ENCODE measurements at regions not wholly inside any gene's neighbourhood (a gene's known extent, or its start where the extent isn't known, plus 50 kb on each side); places are given as distances from the start of the nearest gene placed in this dataset.

GRCh38 chr1:193674292-193674944, 488.0 kb upstream of the B3GALT2 start:
- no peak for DNase-seq (ENCODE audit: low read depth in 2 of 2, low spot score in 1 of 2)

DNA sequence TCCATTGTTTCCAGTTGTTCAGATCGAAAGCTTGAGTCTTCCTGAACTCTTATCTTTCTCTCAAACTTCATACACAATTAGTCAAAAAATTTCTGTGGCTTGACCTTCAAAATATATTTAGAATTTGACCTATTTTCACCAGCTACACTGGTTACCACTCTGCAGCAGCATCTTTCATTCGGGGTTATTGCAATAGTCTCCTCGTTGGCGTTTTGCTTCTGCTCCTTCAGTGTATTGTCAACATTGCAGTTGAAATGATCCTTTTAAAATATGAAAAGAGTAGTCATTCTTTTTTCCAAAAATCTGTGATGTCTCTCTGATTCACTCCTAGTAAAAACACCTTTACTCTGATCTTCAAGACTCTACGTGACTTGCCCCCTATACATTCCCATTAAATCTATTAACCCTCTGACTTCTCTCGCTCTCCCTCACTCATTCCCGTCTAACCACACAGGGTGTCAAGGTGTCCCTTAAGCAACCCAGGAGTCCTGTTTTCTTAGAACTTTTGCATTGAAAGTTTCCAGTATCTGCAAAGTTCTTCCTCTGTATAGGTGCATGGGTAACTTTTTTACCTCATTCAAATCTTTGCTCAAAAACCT, 480.2 kb upstream of the B3GALT2 start:
- no peak for DNase-seq (ENCODE audit: low read depth in 2 of 2, low spot score in 1 of 2)

GRCh38 chr1:193663965-193664364, 477.6 kb upstream of the B3GALT2 start:
- DNase-seq (ENCODE audit: low read depth in 2 of 2, low spot score in 1 of 2), result no peak

DNA sequence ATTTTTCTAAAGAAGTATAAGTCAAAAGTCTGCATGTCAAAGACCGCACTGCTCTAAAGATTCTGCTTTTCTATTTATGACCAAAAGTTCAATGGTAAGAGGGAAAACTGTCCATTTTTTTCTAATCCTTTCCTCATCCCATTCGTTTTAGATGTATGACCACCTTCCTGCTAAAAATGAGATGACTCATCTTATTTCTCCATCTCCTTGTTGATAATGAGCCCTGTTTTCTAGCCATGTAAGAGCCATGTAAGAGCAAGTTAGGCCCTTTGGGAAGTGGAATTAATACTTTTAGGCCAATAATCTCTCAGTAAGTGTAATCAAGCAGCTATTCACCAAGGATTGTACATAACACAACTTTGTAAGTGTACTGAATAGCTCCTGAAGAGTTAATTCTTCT, 475.6 kb upstream of the B3GALT2 start:
- no peak for DNase-seq (ENCODE audit: low read depth in 2 of 2, low spot score in 1 of 2)

DNA sequence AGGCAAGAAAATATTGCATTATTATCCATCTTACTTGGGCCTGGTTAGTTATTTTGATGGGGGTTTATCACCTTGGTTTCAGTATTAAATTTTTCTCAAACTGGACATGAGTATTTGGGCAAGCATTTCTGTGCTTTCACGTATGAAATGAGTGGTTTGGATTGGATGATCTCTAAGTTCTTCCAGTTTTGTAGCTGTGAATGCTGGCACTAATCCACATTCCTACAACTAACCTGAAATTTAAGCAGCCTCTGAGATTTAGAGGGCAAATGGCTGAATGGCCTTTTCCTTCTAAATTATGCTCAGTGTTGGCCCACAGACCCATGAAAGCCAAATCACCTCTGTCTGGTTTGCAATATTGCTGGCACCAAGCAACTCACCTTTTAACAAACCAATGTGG, 475.0 kb upstream of the B3GALT2 start:
- DNase-seq (ENCODE audit: low read depth in 2 of 2, low spot score in 1 of 2), result no peak

DNA sequence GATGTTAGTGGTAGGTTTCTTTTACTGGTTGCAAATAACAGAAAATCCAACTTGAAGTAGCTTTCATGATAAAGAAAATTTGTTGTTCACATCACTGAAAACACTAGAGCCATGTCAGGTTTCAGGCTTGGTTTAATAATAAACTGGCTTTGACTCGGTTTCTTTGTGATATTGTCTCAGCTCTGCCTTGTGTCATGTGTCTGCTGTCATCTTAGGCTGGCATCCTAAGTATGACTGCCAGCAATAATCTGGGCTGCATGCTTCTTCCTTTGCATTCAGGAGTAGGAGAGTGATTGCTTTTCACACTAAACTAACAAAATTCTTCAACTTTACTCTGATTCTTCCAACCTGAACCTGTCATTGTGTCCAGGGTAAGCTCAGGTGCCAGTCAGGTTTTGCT, 474.0 kb upstream of the B3GALT2 start:
- DNase-seq (ENCODE audit: low read depth in 2 of 2, low spot score in 1 of 2), result no peak

GRCh38 chr1:193658691-193659090, 472.3 kb upstream of the B3GALT2 start:
- DNase-seq (ENCODE audit: low read depth in 2 of 2, low spot score in 1 of 2), result no peak

- DNase-seq (ENCODE audit: low read depth in 2 of 2, low spot score in 1 of 2), result no peak
These were observed 471.7 kb upstream of the B3GALT2 start for GRCh38 chr1:193658081-193658480.

GRCh38 chr1:193657552-193657951, 471.1 kb upstream of the B3GALT2 start:
- DNase-seq (ENCODE audit: low read depth in 2 of 2, low spot score in 1 of 2), result no peak

DNA sequence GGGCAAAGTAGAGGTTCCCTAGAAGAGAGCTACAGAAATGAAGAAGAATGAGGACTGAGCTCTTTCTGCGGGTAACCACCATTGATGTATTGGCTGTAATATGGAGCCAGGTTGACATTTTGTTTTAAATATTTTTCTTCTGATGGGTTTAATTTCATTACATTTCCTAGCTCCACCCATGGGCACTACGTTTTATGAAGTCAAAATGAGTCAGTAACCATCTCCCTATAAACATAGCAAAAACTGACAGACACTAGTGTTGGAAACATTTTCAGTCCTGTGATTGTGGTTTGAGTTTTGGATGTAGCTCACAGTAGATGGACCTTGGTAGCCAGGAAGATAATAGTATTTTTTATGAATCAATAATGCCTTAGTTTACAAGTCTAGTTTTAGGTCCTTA, 470.4 kb upstream of the B3GALT2 start:
- no peak for DNase-seq (ENCODE audit: low read depth in 2 of 2, low spot score in 1 of 2)

DNA sequence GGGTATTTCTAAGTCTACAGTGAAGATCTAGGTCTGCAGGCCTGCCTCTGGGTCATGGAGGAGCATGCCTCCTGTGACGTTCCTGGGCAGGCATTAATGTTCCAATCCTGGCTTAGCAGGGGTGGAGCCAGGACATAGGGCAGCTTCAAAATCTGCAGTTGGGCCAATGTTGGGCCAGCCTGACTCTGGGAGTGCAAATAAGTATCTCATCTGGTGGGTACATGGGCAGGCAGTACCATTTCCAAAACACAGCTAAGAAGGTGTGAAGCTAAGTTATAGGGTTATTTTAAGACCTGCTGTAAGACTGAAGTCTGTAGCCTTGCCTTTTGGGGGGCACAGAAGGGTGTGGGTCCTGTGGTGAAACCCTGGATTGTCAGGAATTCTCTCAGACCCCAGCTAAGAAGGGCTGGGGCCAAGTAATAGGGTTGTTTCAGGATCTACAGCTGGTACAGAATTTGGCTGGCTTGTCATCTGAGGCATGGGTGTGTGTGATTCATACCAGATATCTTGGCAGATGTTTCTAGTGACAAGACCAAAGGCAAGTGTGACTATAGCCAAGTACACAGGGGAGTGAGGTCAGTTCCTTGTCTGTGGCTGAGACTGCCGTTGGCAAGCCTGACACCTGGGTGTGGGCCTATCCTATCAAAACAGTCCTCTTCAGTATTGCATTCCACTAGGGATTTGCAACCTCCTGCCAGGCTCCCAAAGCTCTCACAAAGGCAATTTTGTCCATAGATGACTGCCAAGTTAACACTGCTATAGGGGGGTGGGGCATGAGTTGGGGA, 468.7 kb upstream of the B3GALT2 start:
- DNase-seq (ENCODE audit: low read depth in 2 of 2, low spot score in 1 of 2), result no peak

GRCh38 chr1:193649587-193649986, 463.2 kb upstream of the B3GALT2 start:
- no peak for DNase-seq (ENCODE audit: low read depth in 2 of 2, low spot score in 1 of 2)

- DNase-seq (ENCODE audit: low read depth in 2 of 2, low spot score in 1 of 2), result no peak
These were observed 448.5 kb upstream of the B3GALT2 start for GRCh38 chr1:193634876-193635275.

DNA sequence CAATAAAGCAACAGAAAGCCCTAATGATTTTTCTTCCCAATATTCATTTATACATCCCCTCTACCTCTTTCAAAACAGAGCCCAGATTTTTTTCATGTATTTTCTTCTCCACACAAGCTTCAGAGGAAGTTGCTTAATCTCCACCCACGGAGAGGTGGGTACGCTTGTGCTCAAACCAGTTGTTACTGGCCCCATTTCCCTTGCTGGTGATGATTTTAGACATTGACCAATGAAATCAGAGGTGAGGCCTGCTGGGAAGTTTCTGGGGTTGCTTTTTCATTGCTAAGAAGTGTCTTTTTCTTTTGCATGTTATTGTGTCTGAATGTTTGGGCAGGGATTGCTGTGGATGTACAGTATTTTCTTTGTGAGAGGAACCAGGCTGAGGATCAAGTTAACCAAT, 448.1 kb upstream of the B3GALT2 start:
- no peak for DNase-seq (ENCODE audit: low read depth in 2 of 2, low spot score in 1 of 2)

GRCh38 chr1:193633991-193634390, 447.6 kb upstream of the B3GALT2 start:
- no peak for DNase-seq (ENCODE audit: low read depth in 2 of 2, low spot score in 1 of 2)

DNA sequence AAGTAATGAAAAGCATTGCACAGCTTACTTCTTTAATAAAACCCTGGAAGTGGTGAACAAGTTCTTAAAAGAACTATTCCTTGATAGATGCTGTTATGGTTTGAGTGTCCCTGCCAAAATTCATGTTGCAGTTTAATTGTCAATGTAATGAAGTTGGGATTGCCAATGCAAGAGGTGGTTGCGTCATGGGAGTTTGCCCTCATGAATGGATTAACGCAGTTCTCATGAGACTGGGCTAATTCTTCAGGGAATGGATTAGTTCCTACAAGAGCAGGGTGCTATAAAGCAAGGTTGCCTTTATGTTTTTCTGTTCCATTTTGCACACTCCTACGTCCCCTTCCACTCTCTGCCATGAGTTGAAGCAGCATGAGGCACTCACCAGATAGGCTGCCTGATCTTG, 446.7 kb upstream of the B3GALT2 start:
- no peak for DNase-seq (ENCODE audit: low read depth in 2 of 2, low spot score in 1 of 2)

- DNase-seq (ENCODE audit: low read depth in 2 of 2, low spot score in 1 of 2), result no peak
These were observed 444.9 kb upstream of the B3GALT2 start for GRCh38 chr1:193631306-193631705.

DNA sequence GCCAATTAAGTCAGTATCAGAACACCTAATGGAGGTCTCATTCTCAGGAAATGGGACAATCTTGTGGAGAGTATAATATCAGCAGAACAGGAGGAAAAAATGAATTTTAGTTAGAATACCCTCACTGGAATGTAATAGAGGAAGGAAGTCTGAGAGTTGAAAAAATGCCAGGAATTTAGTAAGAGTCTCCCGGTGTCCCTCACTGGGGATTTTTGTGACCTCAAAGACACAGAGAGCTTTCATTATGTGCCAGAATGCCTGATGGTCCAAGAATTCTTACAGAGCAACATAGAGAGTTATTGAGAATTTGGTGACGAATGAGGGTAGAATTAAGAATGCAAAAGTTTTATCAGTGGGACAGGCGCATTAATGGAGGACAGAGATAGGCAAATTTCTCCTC, 443.5 kb upstream of the B3GALT2 start:
- DNase-seq (ENCODE audit: low read depth in 2 of 2, low spot score in 1 of 2), result no peak

- DNase-seq (ENCODE audit: low read depth in 2 of 2, low spot score in 1 of 2), result no peak
These were observed 440.3 kb upstream of the B3GALT2 start for GRCh38 chr1:193626695-193627094.

- no peak for DNase-seq (ENCODE audit: low read depth in 2 of 2, low spot score in 1 of 2)
These were observed 438.8 kb upstream of the B3GALT2 start for GRCh38 chr1:193625255-193625654.

DNA sequence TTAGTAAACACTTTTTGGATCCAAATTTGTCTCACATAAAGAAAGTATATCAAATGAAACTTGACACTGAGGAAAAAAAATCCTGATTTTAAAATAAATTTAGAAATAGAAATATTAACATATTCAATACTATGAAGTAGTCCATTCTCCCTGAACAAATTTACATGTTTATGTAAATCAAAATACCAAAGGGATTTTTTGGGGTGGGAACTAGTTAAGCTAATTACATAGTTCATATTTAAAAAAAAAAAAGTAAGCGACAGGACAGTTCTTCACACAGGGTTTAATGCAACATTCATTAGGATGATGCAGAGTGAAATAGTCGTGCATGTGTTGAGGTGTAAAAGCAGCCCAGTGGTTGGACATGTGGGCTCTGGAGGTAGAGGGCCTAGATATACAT, 433.5 kb upstream of the B3GALT2 start:
- no peak for DNase-seq (ENCODE audit: low read depth in 2 of 2, low spot score in 1 of 2)

DNA sequence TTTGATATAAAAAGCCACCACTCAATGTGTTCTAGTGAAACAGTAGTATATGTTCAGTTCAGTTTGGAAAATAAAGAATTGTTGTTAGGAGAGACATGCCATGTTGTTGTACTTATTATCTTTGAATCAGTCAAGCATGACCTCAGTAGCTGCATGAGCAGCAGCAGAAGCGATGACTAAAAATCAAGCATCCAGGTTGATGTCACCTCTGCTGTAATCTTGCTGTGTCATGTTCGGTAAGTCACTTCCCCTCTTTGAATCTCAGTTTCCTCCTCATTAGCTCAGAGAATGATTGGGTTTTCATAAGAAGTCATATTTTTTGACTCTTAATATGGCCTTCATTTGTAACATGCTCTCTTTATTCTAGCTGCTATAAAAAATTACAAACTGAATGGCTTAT, 428.4 kb upstream of the B3GALT2 start:
- no peak for DNase-seq (ENCODE audit: low read depth in 2 of 2, low spot score in 1 of 2)

- no peak for DNase-seq (ENCODE audit: low read depth in 2 of 2, low spot score in 1 of 2)
These were observed 427.9 kb upstream of the B3GALT2 start for GRCh38 chr1:193614275-193614674.
